ENCODE measurements at regions not wholly inside any gene's neighbourhood (a gene's known extent, or its start where the extent isn't known, plus 50 kb on each side); places are given as distances from the start of the nearest gene placed in this dataset.

DNA sequence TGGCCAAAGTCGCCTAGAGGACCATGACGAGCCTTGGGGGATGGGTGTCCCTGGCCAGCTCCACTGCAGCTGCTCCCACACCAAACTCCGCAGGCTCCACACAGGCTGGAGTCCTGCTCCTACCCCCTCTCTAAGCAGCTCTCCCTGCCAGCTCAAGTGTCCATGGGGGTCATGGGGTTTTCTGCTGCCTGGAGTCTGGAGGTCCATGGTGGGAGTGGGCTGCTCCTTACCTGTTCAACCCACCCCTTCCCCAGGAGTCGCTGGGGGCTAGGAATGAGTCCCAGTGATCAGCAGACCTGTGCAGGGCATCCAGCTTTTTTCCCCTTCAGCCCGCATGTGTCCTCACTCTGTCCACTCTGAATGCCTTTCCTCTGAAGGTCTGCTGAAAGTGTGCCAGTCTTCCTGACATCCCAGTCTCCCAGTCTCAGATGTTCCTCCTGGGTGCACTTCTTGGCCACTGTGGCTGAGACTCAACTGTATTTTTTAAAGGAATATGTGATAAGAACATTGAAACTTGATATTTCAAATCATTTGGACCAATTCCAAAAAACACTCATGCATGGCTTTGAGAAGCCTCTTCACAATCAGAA, 261.3 kb upstream of the ANKH start:
- TF ChIP-seq, protein P1, sequence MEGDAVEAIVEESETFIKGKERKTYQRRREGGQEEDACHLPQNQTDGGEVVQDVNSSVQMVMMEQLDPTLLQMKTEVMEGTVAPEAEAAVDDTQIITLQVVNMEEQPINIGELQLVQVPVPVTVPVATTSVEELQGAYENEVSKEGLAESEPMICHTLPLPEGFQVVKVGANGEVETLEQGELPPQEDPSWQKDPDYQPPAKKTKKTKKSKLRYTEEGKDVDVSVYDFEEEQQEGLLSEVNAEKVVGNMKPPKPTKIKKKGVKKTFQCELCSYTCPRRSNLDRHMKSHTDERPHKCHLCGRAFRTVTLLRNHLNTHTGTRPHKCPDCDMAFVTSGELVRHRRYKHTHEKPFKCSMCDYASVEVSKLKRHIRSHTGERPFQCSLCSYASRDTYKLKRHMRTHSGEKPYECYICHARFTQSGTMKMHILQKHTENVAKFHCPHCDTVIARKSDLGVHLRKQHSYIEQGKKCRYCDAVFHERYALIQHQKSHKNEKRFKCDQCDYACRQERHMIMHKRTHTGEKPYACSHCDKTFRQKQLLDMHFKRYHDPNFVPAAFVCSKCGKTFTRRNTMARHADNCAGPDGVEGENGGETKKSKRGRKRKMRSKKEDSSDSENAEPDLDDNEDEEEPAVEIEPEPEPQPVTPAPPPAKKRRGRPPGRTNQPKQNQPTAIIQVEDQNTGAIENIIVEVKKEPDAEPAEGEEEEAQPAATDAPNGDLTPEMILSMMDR (conservative IDR thresholded peaks at IDR 0.05; ENCODE audit: low read depth): no peak
- ChIA-PET POLR2A (ENCODE audit: low non-redundant PET) (no interaction called here), CTCF (no interaction called here)
- H3K27ac ChIP-seq: no peak overlapping the region
- DNase-seq (ENCODE audit: low spot score): no peak

DNA sequence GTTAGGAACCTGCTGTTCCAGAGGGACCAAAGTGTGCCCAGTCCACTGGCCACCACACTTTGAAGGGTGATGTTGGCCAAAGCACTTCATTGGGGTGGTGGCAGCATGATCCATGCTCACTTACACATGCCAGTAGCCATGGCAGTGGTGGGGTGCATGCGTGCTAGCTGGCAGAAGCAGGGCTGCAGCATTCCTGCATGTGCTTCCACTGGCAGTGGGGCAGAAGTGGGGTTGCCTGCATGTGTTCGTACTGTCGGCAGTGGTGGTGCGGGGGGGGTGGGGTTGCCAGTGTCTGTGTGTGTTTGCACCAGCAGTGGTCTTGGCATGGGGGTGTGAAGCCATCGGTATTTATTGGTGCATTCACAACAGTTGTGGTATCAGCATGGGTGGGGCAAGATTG, 260.3 kb upstream of the ANKH start:
- ChIA-PET CTCF (interaction anchor here (0.6 kb wide), 2 partner anchors 26 to 38 kb away, joined by 4 to 6 read pairs; no protein-coding TSS in a partner anchor), POLR2A (ENCODE audit: low non-redundant PET) (no interaction called here)
- DNase-seq (ENCODE audit: low spot score): no peak
- TF ChIP-seq, protein P1 (conservative IDR thresholded peaks at IDR 0.05; ENCODE audit: low read depth): no peak
- H3K27ac ChIP-seq: no peak overlapping the region

DNA sequence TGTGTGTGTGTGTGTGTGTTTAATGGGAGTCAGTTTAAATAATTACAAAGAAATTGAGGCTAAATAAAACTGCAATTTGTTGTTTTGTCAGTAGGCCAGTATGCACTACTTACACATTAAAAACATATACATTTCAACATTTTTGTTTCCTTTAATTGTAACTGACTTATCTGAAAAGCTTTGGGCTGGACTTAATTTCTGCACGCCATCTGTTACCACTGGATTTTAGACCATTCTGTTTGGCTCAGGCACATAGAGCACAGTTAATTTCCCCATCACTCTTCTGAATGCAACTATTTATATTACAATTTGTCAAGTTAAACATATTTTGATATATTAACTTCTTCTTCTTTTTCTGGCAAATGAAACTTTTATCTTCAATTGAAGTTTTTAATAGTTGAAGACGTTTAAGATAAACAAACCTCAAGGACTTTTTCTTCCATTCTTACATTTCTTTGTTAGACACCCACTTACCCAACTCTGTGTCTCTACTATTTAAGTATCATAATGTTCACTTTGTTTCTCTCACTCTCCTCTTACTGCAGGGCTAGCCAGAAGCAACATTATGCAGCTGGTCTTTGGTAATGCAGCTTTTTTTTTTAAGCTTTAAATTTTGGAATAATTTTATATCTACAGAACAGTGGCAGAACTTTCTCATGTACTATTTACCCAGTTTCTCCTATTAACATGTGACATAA, 253.4 kb upstream of the ANKH start:
- no peak for DNase-seq (ENCODE audit: low spot score)
- ChIA-PET CTCF (no interaction called here), POLR2A (ENCODE audit: low non-redundant PET) (no interaction called here)
- no peak overlapping the region for H3K27ac ChIP-seq
- TF ChIP-seq, protein P1 (conservative IDR thresholded peaks at IDR 0.05; ENCODE audit: low read depth): no peak

GRCh38 chr5:15124461-15124860, 252.9 kb upstream of the ANKH start:
- ChIA-PET CTCF (no interaction called here), POLR2A (ENCODE audit: low non-redundant PET) (no interaction called here)
- H3K27ac ChIP-seq: no peak overlapping the region
- DNase-seq (ENCODE audit: low spot score): no peak
- TF ChIP-seq, protein P1 (conservative IDR thresholded peaks at IDR 0.05; ENCODE audit: low read depth): no peak

GRCh38 chr5:15117688-15118087, 246.1 kb upstream of the ANKH start:
- no peak for DNase-seq (ENCODE audit: low spot score)
- H3K27ac ChIP-seq: no peak overlapping the region
- TF ChIP-seq, protein P1 (conservative IDR thresholded peaks at IDR 0.05; ENCODE audit: low read depth): no peak
- CTCF ChIA-PET: no interaction called here
- POLR2A ChIA-PET (ENCODE audit: low non-redundant PET): no interaction called here

- TF ChIP-seq, protein P1 (conservative IDR thresholded peaks at IDR 0.05; ENCODE audit: low read depth): no peak
- H3K27ac ChIP-seq: no peak overlapping the region
- no peak for DNase-seq (ENCODE audit: low spot score)
- POLR2A ChIA-PET (ENCODE audit: low non-redundant PET): no interaction called here
- CTCF ChIA-PET: interaction anchor here (0.6 kb wide), 1 partner anchor 209 kb away, joined by 4 read pairs; no protein-coding TSS in a partner anchor
These were observed 245.4 kb upstream of the ANKH start for GRCh38 chr5:15116996-15117395.

Measured in RWPE1 (cell line).